ENCODE measurements at regions not wholly inside any gene's neighbourhood (a gene's known extent, or its start where the extent isn't known, plus 50 kb on each side); places are given as distances from the start of the nearest gene placed in this dataset.

GRCh38 chr6:128632131-128632530, 111.7 kb upstream of the PTPRK start:
- no peak for TF ChIP-seq POLR2AphosphoS5 (IDR thresholded peaks at IDR 0.05)
- no peak for TF ChIP-seq CTCF (IDR thresholded peaks at IDR 0.05)
- no peak for TF ChIP-seq EP300 (IDR thresholded peaks at IDR 0.05; ENCODE audit: low read depth)
- TF ChIP-seq POLR2A (IDR thresholded peaks at IDR 0.05), result no peak

Measured in transverse colon (tissue), 4 donors.